DND-41 (cell line): ENCODE measurements at regions not wholly inside any gene's neighbourhood (a gene's known extent, or its start where the extent isn't known, plus 50 kb on each side); places are given as distances from the start of the nearest gene placed in this dataset.

ENCODE experiments used
- ATAC-seq: fragments of 200-7000 bp; cut with Tn5 transposase; 3 replicates; pipeline ENCODE4 v1.9.1; 2021; ENCODE audit warnings: low read depth; ENCODE audit not compliant: insufficient read depth
- DNase-seq: peaks from one replicate; pipeline ENCODE4 v3.0.0-alpha.2; 2020
- H2AFZ ChIP-seq: 2 replicates; pipeline ENCODE4 v1.6.0; 2012; ENCODE audit warnings: low read depth, low read length
- H3K27ac ChIP-seq: 2 replicates; pipeline ENCODE4 v1.5.1; 2012; ENCODE audit warnings: low read length, inconsistent platforms
- H3K27me3 ChIP-seq: fragments of 200-600 bp; sonication (generic); 2 replicates; pipeline ENCODE4 v1.6.0; 2012; ENCODE audit warnings: low read length, mild to moderate bottlenecking, inconsistent platforms; ENCODE audit not compliant: insufficient read depth, poor library complexity
- H3K36me3 ChIP-seq: 2 replicates; pipeline ENCODE4 v1.5.1; 2012; ENCODE audit warnings: low read length, inconsistent platforms; ENCODE audit not compliant: insufficient read depth
- H3K4me1 ChIP-seq: 2 replicates; pipeline ENCODE4 v1.5.1; 2012; ENCODE audit warnings: mild to moderate bottlenecking, low read length; ENCODE audit not compliant: insufficient read depth
- H3K4me2 ChIP-seq: 2 replicates; pipeline ENCODE4 v1.6.0; 2012; ENCODE audit warnings: mild to moderate bottlenecking, moderate library complexity, low read length, inconsistent platforms; ENCODE audit not compliant: insufficient read depth
- H3K4me3 ChIP-seq, 2 experiments: fragments of 200-600 bp in 1 of 2; shearing (Covaris generic) in 1 of 2; 2 replicates each; pipeline ENCODE4 v1.5.1; 2012 to 2016; ENCODE audit warnings: inconsistent platforms in 2 of 2, low read length in 2 of 2, mild to moderate bottlenecking in 2 of 2, low read depth in 1 of 2, moderate library complexity in 1 of 2
- H3K79me2 ChIP-seq: 2 replicates; pipeline ENCODE4 v1.6.0; 2012; ENCODE audit warnings: low read length, inconsistent platforms; ENCODE audit not compliant: insufficient read depth
- H3K9ac ChIP-seq: 2 replicates; pipeline ENCODE4 v1.6.0; 2012; ENCODE audit warnings: low read depth, mild to moderate bottlenecking, inconsistent platforms, low read length, moderate library complexity
- H3K9me3 ChIP-seq: 2 replicates; pipeline ENCODE4 v1.5.1; 2012; ENCODE audit warnings: low read length, moderate library complexity, mild to moderate bottlenecking, inconsistent platforms; ENCODE audit not compliant: insufficient read depth, severe bottlenecking
- H4K20me1 ChIP-seq: 2 replicates; pipeline ENCODE4 v1.6.0; 2012; ENCODE audit warnings: low read length; ENCODE audit not compliant: insufficient read depth
- CTCF ChIP-seq: IDR thresholded peaks from 2 replicates; pipeline ENCODE4 v1.5.1; 2012; ENCODE audit warnings: borderline replicate concordance, low read length, moderate library complexity, mild to moderate bottlenecking; ENCODE audit not compliant: poor library complexity, severe bottlenecking; ENCODE audit errors: extremely low read depth
- EZH2 ChIP-seq: IDR thresholded peaks from 3 replicates; pipeline ENCODE4 v1.6.1; 2012; ENCODE audit warnings: borderline replicate concordance, low read depth, mild to moderate bottlenecking, moderate library complexity, low read length, inconsistent platforms; ENCODE audit not compliant: severe bottlenecking

GRCh38 chr22:49429066-49429465, 398.6 kb downstream of the BRD1 start:
- H4K20me1 ChIP-seq: no peaks in the 10 kb centered on the region
- DNase-seq: no peak
- no peak overlapping the region for H2AFZ ChIP-seq
- no peak overlapping the region for H3K4me2 ChIP-seq
- no peaks in the 10 kb centered on the region for H3K36me3 ChIP-seq
- no peaks in the 10 kb centered on the region for H3K9me3 ChIP-seq
- H3K4me1 ChIP-seq: no peaks in the 10 kb centered on the region
- no peaks in the 10 kb centered on the region for H3K27me3 ChIP-seq
- TF ChIP-seq CTCF (peak; percentile 28), EZH2 (no peak)
- H3K9ac ChIP-seq: no peak overlapping the region
- H3K79me2 ChIP-seq: no peaks in the 10 kb centered on the region
- no peak overlapping the region for H3K4me3 ChIP-seq
- no peak overlapping the region for H3K27ac ChIP-seq
- ATAC-seq: no peak

- no peaks in the 10 kb centered on the region for H3K4me1 ChIP-seq
- H2AFZ ChIP-seq: no peak overlapping the region
- no peaks in the 10 kb centered on the region for H3K9me3 ChIP-seq
- no peak overlapping the region for H3K4me2 ChIP-seq
- ATAC-seq (no peak), DNase-seq (no peak)
- H3K79me2 ChIP-seq: no peaks in the 10 kb centered on the region
- TF ChIP-seq CTCF: no peak
- no peak for TF ChIP-seq EZH2
- no peak overlapping the region for H3K4me3 ChIP-seq
- no peak overlapping the region for H3K27ac ChIP-seq
- no peaks in the 10 kb centered on the region for H3K36me3 ChIP-seq
- no peaks in the 10 kb centered on the region for H3K27me3 ChIP-seq
- H4K20me1 ChIP-seq: no peaks in the 10 kb centered on the region
- H3K9ac ChIP-seq: no peak overlapping the region
Observed at GRCh38 chr22:49427941-49428340, 399.7 kb downstream of the BRD1 start.

GRCh38 chr22:49427341-49427740, 400.3 kb downstream of the BRD1 start:
- H3K79me2 ChIP-seq: no peaks in the 10 kb centered on the region
- no peak overlapping the region for H2AFZ ChIP-seq
- no peaks in the 10 kb centered on the region for H3K9me3 ChIP-seq
- no peak for DNase-seq
- no peaks in the 10 kb centered on the region for H4K20me1 ChIP-seq
- H3K27me3 ChIP-seq: peaks cover 2% of the 10 kb centered on the region
- no peak overlapping the region for H3K4me2 ChIP-seq
- no peak overlapping the region for H3K4me3 ChIP-seq
- no peaks in the 10 kb centered on the region for H3K4me1 ChIP-seq
- H3K27ac ChIP-seq: no peak overlapping the region
- no peaks in the 10 kb centered on the region for H3K36me3 ChIP-seq
- H3K9ac ChIP-seq: no peak overlapping the region
- TF ChIP-seq EZH2 (no peak), CTCF (no peak)
- ATAC-seq: no peak
